Activated T-cell treated with anti-CD3 and anti-CD28 coated beads, Interleukin-2, amount 50 U/mL, for 48 hours (primary cell): ENCODE measurements at regions not wholly inside any gene's neighbourhood (a gene's known extent, or its start where the extent isn't known, plus 50 kb on each side); places are given as distances from the start of the nearest gene placed in this dataset.
A peak's percentile ranks its signal among the peaks of the same experiment; 100 is the strongest.

Experiments used
- DNase-seq, 2 experiments: peaks; one replicate each; pipeline ENCODE4 v3.0.0-alpha.2; 2020

DNA sequence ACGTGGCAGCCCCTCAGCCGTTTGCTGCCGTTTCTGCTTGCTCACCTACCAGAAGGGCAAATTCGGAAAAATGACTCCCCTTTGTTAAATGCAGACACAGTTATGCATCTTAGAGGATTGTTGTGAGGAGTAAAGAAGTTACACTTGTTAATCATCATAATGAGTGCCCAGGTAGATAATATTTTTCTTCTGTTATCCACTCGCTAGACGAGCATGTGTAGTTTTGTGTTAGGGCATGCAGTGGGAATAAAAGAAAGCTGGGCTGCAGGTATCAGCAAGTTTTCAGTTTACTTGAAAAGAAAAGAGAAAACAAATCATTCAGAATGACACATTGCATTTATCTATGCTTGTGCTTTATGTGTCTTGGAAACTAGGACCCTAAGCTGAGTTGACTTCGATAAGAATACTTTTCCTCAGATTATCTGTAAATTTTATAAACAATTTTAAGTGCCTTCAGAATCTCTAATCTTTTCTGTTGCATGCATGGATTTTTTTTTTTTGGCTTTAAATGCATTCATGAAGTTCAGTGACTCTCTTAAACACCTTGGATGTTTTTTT lies 365.3 kb downstream of the QKI start:
- DNase-seq: no peak

GRCh38 chr6:163777716-163778115 lies 363.2 kb downstream of the QKI start:
- DNase-seq: no peak

- DNase-seq: no peak
Observed at GRCh38 chr6:163776906-163777686, 362.6 kb downstream of the QKI start.

DNA sequence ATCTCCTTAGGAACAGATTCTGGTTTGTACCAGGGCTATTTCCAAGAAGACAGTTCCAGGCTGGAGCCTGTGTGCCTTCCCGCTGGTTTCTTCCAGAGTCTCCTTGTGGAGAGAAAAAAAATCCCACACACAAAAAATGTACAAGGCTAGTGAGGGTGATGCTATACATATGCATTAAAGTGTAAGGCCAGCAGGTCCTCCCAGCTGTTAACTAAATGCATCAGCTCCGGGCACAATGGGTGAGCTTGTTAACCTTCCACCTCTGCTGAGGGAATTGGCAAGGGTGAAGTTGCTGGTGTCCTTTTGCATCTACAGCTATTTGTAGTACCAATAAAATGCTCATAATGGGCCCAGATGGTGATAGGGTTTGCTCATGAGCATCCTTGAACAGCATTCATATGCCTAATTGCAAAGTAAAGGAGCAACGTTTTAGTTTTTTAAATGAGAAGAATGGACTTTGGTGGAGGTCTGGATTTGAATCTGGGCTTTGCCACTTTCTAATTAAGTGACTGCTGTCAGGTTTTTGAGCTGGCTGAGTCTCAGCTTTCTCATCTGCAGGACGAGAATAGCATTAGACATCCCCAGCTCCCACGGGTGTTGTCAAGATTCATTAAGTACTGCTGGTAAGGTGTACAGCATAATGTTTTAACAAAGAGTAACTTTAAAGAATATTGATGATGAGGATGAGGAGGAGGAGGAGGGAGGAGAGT lies 361.8 kb downstream of the QKI start:
- DNase-seq: no peak

DNA sequence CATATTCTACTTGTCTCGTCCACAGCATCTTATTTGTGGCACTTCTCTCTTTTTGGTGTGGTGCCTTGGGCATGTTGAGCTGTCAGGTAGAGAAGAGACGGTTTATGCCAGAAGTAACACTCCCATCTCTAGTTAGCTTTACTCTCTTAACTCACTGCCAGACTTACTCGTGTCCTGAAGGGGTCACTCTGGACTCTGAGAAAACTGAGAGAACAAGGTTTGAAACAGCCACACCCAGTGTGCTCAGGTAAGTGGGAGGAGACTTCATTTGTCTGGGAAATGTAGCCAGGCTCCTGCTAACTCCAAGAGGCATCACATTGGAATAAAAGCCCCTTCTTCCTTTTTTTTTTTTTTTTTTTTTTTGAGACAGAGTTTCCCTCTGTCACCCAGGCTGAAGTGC lies 360.8 kb downstream of the QKI start:
- DNase-seq: no peak

DNA sequence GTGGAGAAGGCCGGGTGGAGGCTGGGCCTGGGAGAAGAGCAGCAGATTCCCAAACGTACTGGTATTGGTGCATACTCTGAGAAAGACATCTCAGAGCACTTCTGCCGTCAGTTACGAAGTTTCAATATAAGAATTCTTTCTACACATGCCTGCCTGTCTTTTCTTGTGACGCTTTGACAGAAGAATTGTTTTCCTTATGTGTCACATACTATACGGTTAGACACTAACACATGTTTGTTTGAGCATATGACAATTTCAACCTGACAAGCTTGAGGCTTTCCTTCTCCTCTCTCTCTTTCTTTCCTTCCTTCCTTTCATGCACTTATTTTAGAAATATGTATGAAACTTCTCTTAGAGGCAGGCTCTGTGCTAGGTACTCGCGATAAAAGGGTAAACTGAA lies 360.0 kb downstream of the QKI start:
- DNase-seq: no peak

DNA sequence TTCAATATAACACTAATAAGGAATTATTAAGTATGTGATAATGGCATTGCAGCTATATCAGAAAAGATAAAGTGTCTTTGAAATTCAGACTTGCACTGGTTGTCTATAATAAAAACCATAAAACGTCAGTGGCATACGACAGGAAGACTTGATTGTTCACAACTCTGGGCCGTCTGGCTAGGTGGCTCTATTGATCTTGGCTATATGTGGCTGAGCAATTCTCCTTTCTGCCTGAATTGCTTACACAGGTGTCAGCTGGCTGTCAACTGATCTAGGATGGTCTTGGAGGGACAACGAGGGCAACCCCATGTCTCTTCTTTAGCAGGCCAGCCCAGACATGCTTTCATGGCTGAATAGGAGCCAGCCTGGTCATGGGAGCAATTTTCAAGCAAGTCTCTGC lies 359.1 kb downstream of the QKI start:
- no peak for DNase-seq

- no peak for DNase-seq
Observed at GRCh38 chr6:163772701-163773100, 358.2 kb downstream of the QKI start.

DNA sequence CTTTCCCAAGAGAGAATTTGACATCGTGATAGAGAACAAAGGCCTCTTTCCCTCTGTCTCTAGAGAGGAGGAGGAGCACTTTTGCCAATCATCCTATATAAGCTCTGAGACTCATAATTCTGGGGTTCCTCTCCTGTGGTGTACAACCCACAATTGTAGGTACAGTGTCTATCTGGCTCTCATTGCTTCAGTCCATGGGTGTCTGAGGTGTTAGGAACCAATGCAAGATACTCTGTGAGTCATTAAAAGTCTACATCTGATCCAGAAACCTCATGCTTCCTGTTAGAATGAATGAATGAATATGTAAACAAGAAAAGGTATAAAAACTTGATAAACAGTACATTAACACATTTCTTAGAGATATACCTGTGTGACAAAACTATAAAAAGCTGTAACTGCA lies 356.7 kb downstream of the QKI start:
- no peak for DNase-seq

DNA sequence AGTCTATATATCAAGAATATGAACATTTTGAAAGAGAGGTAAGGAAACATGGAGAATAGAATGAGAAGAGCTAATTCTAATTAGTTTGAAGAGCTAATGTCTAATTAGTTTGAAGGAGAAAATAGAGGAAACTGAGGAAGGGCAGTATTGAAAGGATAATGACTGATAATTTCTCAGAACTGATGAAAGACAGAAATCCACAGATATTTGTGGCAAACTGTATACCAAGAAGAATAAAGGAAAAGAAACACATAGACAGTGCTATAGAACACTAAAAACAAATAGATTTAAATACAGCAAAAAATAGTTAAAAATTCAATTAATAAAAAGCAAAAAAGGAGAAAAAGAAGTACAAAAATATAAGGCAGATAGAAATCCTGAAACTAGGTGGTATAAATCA lies 354.4 kb downstream of the QKI start:
- DNase-seq: no peak

DNA sequence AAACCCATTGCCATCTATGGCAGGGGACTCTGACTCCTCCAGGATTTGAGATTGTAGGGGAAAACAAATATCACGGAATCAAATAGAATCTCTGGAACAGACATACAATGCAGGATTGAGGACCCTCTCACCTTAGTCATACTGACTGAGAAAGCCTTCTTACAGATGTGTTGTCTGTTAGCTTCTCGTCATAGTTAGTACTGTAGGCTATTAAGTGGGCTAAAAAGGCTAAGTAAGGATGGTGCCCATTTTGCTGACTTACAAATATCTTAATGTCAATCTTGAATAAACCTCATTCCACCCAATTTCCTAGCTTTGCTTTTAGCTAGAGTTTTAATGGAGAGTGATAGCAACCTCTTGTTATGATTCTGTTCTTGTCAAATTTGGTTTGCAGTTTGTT lies 352.4 kb downstream of the QKI start:
- DNase-seq: no peak

- no peak for DNase-seq
Observed at GRCh38 chr6:163765335-163765734, 350.8 kb downstream of the QKI start.

GRCh38 chr6:163764565-163764964 lies 350.0 kb downstream of the QKI start:
- DNase-seq: no peak

- no peak for DNase-seq
Observed at GRCh38 chr6:163761481-163761880, 347.0 kb downstream of the QKI start.

GRCh38 chr6:163760860-163761259 lies 346.3 kb downstream of the QKI start:
- DNase-seq: no peak

- no peak for DNase-seq
Observed at GRCh38 chr6:163759542-163759941, 345.0 kb downstream of the QKI start.

- no peak for DNase-seq
Observed at GRCh38 chr6:163757520-163757919, 343.0 kb downstream of the QKI start.

DNA sequence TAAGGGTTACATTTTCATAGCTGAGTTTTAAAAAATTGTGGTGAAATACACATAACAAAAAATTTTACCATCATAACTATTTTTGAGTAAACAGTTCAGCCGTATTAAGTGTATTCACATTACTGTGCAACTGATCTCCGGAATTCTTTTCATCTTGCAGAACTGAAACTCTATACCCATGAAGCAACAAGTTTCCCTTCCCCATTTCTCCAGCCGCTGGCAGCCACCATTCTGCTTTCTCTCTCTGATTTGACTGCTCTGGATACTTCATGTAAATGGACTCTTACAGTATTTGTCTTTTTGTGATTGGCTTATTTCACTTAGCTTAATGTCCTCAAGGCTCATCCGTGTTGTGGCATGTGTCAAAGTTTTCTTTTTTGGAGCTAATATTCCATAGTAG lies 341.6 kb downstream of the QKI start:
- DNase-seq: no peak

GRCh38 chr6:163754866-163755265 lies 340.3 kb downstream of the QKI start:
- DNase-seq: no peak

GRCh38 chr6:163753430-163753829 lies 338.9 kb downstream of the QKI start:
- DNase-seq: no peak

DNA sequence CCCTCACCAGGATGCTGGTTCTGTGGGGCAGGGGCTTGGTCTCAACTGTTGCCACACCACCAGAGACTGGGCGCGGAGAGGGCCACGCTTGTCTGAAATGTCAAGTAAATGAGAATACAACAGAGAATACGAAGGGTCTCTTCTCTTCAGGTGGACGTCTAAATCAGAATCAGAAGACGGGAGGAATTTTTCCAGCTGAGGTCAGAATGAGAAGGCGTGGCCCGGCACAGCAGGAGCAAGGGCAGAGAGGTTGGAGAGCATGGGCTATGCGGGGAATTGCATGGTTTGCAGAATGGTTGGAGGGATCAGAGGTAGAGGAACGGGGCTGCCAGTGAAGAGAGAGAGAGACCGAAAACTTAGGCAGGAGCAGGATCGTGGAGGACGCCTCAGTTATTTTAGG lies 337.9 kb downstream of the QKI start:
- no peak for DNase-seq

GRCh38 chr6:163751032-163751525 lies 336.6 kb downstream of the QKI start:
- peak in 1 of 2 experiments; percentile 24 for DNase-seq

GRCh38 chr6:163750431-163751031 lies 336.0 kb downstream of the QKI start:
- peak in 1 of 2 experiments; percentile 23 for DNase-seq

GRCh38 chr6:163748886-163749285 lies 334.4 kb downstream of the QKI start:
- no peak for DNase-seq
